CD14-positive monocyte (primary cell): ENCODE measurements at regions not wholly inside any gene's neighbourhood (a gene's known extent, or its start where the extent isn't known, plus 50 kb on each side); places are given as distances from the start of the nearest gene placed in this dataset.
"Not testable (repeated sequence)": the region's sequence is repeated elsewhere in the genome, so short reads cannot be mapped to it uniquely, and the experiment has no call there.

Experiments
- DNase-seq, 3 donors: peaks; one replicate each; pipeline ENCODE4 v3.0.0-alpha.2; 2011 to 2022
- H2AFZ ChIP-seq: 2 replicates; pipeline ENCODE4 v1.6.0; 2012; ENCODE audit warnings: mild to moderate bottlenecking, low read depth, low read length, inconsistent platforms; ENCODE audit not compliant: insufficient read depth, poor library complexity, severe bottlenecking
- H3K27ac ChIP-seq, 2 donors: 1 replicate in 1 of 2; 2 replicates in 1 of 2; pipeline ENCODE4 v1.5.1; 2012 to 2013; ENCODE audit warnings: low read length in 2 of 2, control low read depth in 1 of 2, inconsistent platforms in 1 of 2, low read depth in 1 of 2, mild to moderate bottlenecking in 1 of 2
- H3K27me3 ChIP-seq, 2 donors: one replicate each; pipeline versions ENCODE4 v1.6.0 to v1.6.1; 2011 to 2013; ENCODE audit warnings: low read length in 2 of 2; ENCODE audit not compliant: control insufficient read depth in 2 of 2, insufficient read depth in 2 of 2
- H3K36me3 ChIP-seq, 2 donors: replicated peaks in 1 of 2; 1 replicate in 1 of 2; 2 replicates in 1 of 2; pipeline versions ENCODE4 v1.5.1 to v1.6.1; 2012 to 2013; ENCODE audit warnings: low read length in 2 of 2, control low read depth in 1 of 2, inconsistent platforms in 1 of 2, mild to moderate bottlenecking in 1 of 2; ENCODE audit not compliant: insufficient read depth in 2 of 2, control insufficient read depth in 1 of 2
- H3K4me1 ChIP-seq, 2 donors: 1 replicate in 1 of 2; 2 replicates in 1 of 2; pipeline versions ENCODE4 v1.5.1 to v1.6.1; 2012 to 2013; ENCODE audit warnings: low read length in 2 of 2, control low read depth in 1 of 2, inconsistent platforms in 1 of 2, mild to moderate bottlenecking in 1 of 2, moderate library complexity in 1 of 2; ENCODE audit not compliant: insufficient read depth in 2 of 2, control insufficient read depth in 1 of 2
- H3K4me2 ChIP-seq: replicated peaks from 2 replicates; pipeline ENCODE3; 2012; ENCODE audit warnings: low read length, moderate library complexity, mild to moderate bottlenecking; ENCODE audit not compliant: poor library complexity, severe bottlenecking; ENCODE audit errors: extremely low read depth
- H3K4me3 ChIP-seq, 3 experiments: fragments of 200-600 bp in 1 of 3; sonication (generic) in 1 of 3; replicated peaks in 1 of 3; 1 replicate in 2 of 3; 2 replicates in 1 of 3; pipeline ENCODE4 v1.5.1; 2011 to 2013; ENCODE audit warnings: low read length in 3 of 3, mild to moderate bottlenecking in 3 of 3, control low read depth in 2 of 3, low read depth in 2 of 3, inconsistent platforms in 1 of 3, moderate library complexity in 1 of 3
- H3K79me2 ChIP-seq: 2 replicates; pipeline ENCODE4 v1.6.0; 2012; ENCODE audit warnings: mild to moderate bottlenecking, control low read depth, inconsistent platforms, low read length, moderate library complexity; ENCODE audit not compliant: insufficient read depth
- H3K9ac ChIP-seq: 2 replicates; pipeline ENCODE4 v1.6.0; 2017; ENCODE audit warnings: low read length, mild to moderate bottlenecking; ENCODE audit not compliant: insufficient read depth, poor library complexity, severe bottlenecking
- H3K9me3 ChIP-seq, 2 donors: replicated peaks in 1 of 2; 1 replicate in 1 of 2; 2 replicates in 1 of 2; pipeline versions ENCODE4 v1.5.1 to v1.6.1; 2012 to 2013; ENCODE audit warnings: low read length in 2 of 2, control low read depth in 1 of 2; ENCODE audit not compliant: control insufficient read depth in 1 of 2, insufficient read depth in 1 of 2
- H4K20me1 ChIP-seq: 2 replicates; pipeline ENCODE4 v1.6.0; 2012; ENCODE audit warnings: mild to moderate bottlenecking, low read length, control low read depth, moderate library complexity; ENCODE audit not compliant: insufficient read depth
- H3K27ac Mint-ChIP-seq, 7 donors: one replicate each; pipeline ENCODE4 v1.8.0; 2020; ENCODE audit warnings: mild to moderate bottlenecking in 7 of 7, mixed read lengths in 7 of 7, moderate library complexity in 6 of 7, inconsistent platforms in 2 of 7
- H3K27me3 Mint-ChIP-seq, 3 donors: one replicate each; pipeline ENCODE4 v1.8.0; 2021 to 2022; ENCODE audit warnings: low read depth in 3 of 3, mild to moderate bottlenecking in 3 of 3, mixed read lengths in 3 of 3, moderate library complexity in 3 of 3, inconsistent platforms in 1 of 3
- H3K36me3 Mint-ChIP-seq, 2 donors: one replicate each; pipeline ENCODE4 v1.8.0; 2020; ENCODE audit warnings: mixed read lengths in 2 of 2, inconsistent platforms in 1 of 2, mild to moderate bottlenecking in 1 of 2
- H3K4me1 Mint-ChIP-seq: one replicate; pipeline ENCODE4 v1.8.0; 2020; ENCODE audit warnings: mild to moderate bottlenecking, mixed read lengths
- H3K4me3 Mint-ChIP-seq, 2 donors: one replicate each; pipeline ENCODE4 v1.8.0; 2020; ENCODE audit warnings: mild to moderate bottlenecking in 2 of 2, mixed read lengths in 2 of 2, moderate library complexity in 1 of 2
- H3K9me3 Mint-ChIP-seq, 7 donors: one replicate each; pipeline ENCODE4 v1.8.0; 2020 to 2022; ENCODE audit warnings: mixed read lengths in 7 of 7, mild to moderate bottlenecking in 6 of 7, moderate library complexity in 6 of 7, inconsistent platforms in 2 of 7
- WGBS: methylation state at CpG from one replicate; pipeline ENCODE4 v1.1.5; 2013; ENCODE audit warnings: missing lambda C conversion rate; ENCODE audit not compliant: insufficient coverage; 5-methylcytosine and 5-hydroxymethylcytosine counted together
- intact Hi-C, 2 donors: fragments of 100-400 bp; cut with micrococcal nuclease; formaldehyde crosslinking; loops; one replicate each; pipeline versions ENCODE4 v1.15.0 to v1.15.1; 2023
- TF ChIP-seq, protein P1 (sequence below): fragments of 200-600 bp; IDR thresholded peaks from one replicate; pipeline ENCODE4 v1.8.0; 2022; ENCODE audit warnings: antibody characterized with exemption, mild to moderate bottlenecking

DNA sequence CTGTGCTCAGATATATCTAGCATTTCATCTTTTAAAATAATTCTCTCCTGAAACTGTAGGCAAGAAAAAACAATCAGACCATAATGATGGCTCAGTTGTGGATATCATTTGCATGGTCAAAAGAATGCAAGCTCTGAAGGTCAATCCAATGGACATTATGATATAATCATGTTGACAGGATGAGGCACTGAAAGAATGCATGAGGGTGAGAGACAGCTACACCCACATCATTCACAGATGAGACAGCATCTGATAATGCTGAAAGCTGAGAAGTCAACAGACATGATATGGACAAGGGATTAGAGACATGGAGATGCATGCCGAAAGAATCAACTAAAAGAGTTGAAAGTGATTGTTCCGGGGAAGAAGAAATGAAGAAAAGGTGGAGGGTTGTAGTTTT is 346.4 kb upstream of the CDH5 start:
- Mint-ChIP-seq H3K27ac (no peak overlapping the region), H3K27me3 (peaks cover 4 to 5% (median 4%) of the 10 kb centered on the region in 3 donors), H3K9me3 (peaks cover 7 to 13% (median 9%) of the 10 kb centered on the region in 7 donors), H3K4me1 (no peaks in the 10 kb centered on the region), H3K4me3 (no peak overlapping the region), H3K36me3 (no peaks in the 10 kb centered on the region)
- Histone ChIP-seq H3K36me3 (no peaks in the 10 kb centered on the region), H2AFZ (no peak overlapping the region), H3K27ac (no peak overlapping the region), H4K20me1 (no peaks in the 10 kb centered on the region), H3K79me2 (no peaks in the 10 kb centered on the region), H3K4me3 (no peak overlapping the region), H3K9me3 (peaks cover 7% of the 10 kb centered on the region in 2 donors), H3K9ac (no peak overlapping the region), H3K27me3 (no peaks in the 10 kb centered on the region), H3K4me2 (no peak overlapping the region), H3K4me1 (no peaks in the 10 kb centered on the region)
- TF ChIP-seq, protein P1, sequence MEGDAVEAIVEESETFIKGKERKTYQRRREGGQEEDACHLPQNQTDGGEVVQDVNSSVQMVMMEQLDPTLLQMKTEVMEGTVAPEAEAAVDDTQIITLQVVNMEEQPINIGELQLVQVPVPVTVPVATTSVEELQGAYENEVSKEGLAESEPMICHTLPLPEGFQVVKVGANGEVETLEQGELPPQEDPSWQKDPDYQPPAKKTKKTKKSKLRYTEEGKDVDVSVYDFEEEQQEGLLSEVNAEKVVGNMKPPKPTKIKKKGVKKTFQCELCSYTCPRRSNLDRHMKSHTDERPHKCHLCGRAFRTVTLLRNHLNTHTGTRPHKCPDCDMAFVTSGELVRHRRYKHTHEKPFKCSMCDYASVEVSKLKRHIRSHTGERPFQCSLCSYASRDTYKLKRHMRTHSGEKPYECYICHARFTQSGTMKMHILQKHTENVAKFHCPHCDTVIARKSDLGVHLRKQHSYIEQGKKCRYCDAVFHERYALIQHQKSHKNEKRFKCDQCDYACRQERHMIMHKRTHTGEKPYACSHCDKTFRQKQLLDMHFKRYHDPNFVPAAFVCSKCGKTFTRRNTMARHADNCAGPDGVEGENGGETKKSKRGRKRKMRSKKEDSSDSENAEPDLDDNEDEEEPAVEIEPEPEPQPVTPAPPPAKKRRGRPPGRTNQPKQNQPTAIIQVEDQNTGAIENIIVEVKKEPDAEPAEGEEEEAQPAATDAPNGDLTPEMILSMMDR, result no peak
- no peak for DNase-seq
- intact Hi-C loops, result no loop called here
- WGBS, result no CpG with 5 or more reads among the region's 2 CpGs

GRCh38 chr16:66019502-66019901 is 347.0 kb upstream of the CDH5 start:
- H3K27me3 Mint-ChIP-seq, H3K9me3 Mint-ChIP-seq, H3K27me3 ChIP-seq, H3K9me3 ChIP-seq, H3K4me3 ChIP-seq, intact Hi-C loops, H3K27ac Mint-ChIP-seq, H3K36me3 ChIP-seq, H3K4me1 Mint-ChIP-seq, H2AFZ ChIP-seq, H3K36me3 Mint-ChIP-seq, H3K27ac ChIP-seq, H4K20me1 ChIP-seq, H3K4me1 ChIP-seq, H3K4me2 ChIP-seq, H3K9ac ChIP-seq, H3K4me3 Mint-ChIP-seq, H3K79me2 ChIP-seq: not testable (repeated sequence)
- 94% methylated on average over 2 of the region's 3 CpGs for WGBS
- DNase-seq, result peak in 1 of 3 donors; percentile 4
